Sigmoid colon (tissue), 3 donors: ENCODE measurements at regions not wholly inside any gene's neighbourhood (a gene's known extent, or its start where the extent isn't known, plus 50 kb on each side); places are given as distances from the start of the nearest gene placed in this dataset.

Experiments
- CTCF ChIP-seq, 4 experiments: fragments of 450-650 bp in 3 of 4; fragments of 200-600 bp in 1 of 4; IDR thresholded peaks; one replicate each; pipeline ENCODE4 v1.5.1; 2016 to 2019; ENCODE audit warnings: antibody characterized with exemption in 4 of 4, mild to moderate bottlenecking in 3 of 4, moderate library complexity in 2 of 4
- POLR2A ChIP-seq, 2 donors: fragments of 450-650 bp; IDR thresholded peaks; one replicate each; pipeline ENCODE4 v1.6.1; 2016; ENCODE audit warnings: antibody characterized with exemption in 2 of 2, mild to moderate bottlenecking in 2 of 2, moderate library complexity in 2 of 2

DNA sequence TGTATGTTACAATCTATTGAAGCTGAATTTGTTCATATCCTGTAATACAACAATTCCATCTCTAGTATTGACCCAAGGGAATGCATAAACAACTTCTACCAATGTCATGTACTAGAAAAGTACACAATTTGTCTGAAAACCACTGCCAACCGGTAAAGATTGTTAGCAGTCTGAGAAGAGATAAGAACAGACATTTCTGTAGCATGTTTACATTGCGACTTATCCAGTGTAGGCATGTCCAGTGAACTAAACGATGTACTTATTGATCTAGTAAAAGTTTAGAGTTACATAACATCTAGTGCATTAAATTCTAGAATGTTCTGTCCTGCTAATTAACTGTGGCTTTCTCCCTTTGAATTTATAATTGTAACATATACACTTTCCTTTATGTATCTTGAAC, 425.9 kb downstream of the SLITRK6 start:
- TF ChIP-seq CTCF (IDR thresholded peaks at IDR 0.05): no peak
- no peak for TF ChIP-seq POLR2A (IDR thresholded peaks at IDR 0.05)
